ENCODE measurements at regions not wholly inside any gene's neighbourhood (a gene's known extent, or its start where the extent isn't known, plus 50 kb on each side); places are given as distances from the start of the nearest gene placed in this dataset.

DNA sequence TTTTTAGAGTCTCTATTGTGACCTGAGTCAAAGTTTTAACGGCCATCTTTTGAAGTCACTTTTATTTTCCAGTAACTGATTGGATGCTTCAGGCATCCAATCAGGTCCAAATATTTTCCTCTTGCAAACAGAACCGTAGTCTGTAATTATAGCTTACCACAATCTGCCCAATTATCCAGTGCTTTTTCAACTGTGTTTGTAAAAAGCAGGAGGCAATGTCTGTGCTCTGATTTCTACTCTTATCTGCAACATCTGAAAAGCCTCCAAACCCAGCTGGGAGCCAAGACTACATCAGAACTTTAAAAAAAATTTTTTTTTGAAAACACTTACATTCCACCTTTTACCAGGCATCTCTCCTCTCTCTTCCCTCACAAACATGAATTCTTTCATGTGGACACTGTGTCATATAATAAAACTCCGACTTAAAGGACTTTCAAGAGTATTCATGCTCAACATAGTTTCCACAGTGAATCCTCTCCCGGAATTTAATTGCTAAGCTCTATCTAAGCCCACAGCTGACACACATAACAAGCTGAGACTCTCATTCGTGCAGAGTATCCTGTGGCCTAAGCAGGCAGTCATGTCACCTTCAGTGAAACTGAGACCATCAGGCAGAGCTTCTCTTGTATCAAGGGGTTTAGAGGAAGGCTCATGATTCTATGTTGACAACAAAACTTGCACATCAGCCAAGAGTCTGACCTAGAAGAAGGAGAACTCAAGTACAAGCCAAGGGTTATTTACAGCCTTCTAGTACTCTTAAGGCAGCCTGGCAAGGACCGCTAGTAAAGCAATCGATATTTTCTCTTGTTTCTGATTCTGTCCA lies 272.7 kb downstream of the TLE1 start:
- H3K27ac ChIP-seq: peak overlapping the region; percentile 36; the same call in 1 of the 2 replicates
- TF ChIP-seq, protein P1, sequence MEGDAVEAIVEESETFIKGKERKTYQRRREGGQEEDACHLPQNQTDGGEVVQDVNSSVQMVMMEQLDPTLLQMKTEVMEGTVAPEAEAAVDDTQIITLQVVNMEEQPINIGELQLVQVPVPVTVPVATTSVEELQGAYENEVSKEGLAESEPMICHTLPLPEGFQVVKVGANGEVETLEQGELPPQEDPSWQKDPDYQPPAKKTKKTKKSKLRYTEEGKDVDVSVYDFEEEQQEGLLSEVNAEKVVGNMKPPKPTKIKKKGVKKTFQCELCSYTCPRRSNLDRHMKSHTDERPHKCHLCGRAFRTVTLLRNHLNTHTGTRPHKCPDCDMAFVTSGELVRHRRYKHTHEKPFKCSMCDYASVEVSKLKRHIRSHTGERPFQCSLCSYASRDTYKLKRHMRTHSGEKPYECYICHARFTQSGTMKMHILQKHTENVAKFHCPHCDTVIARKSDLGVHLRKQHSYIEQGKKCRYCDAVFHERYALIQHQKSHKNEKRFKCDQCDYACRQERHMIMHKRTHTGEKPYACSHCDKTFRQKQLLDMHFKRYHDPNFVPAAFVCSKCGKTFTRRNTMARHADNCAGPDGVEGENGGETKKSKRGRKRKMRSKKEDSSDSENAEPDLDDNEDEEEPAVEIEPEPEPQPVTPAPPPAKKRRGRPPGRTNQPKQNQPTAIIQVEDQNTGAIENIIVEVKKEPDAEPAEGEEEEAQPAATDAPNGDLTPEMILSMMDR (conservative IDR thresholded peaks at IDR 0.05): no peak
- TF ChIP-seq ZFX (IDR thresholded peaks at IDR 0.05): no peak

DNA sequence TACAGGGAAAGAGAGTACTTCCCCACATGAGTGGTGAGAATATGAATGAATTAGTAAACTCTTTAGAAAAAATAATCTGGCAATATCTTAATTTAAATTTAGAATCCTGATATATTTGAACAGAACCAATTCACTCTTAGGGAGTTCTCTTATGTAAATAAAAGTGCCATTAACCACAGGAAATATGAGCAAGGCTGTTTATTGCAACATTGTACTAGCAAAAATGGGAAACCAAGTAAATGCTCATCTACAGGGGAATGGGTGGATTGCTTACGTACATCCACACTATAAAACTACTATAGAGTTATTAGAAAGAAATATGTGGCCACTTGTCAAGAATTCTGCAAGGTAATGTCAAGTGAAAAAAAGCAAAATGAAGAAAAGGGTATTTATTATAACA lies 274.5 kb downstream of the TLE1 start:
- no peak for TF ChIP-seq ZFX (IDR thresholded peaks at IDR 0.05)
- TF ChIP-seq, protein P1 (conservative IDR thresholded peaks at IDR 0.05): no peak
- no peak overlapping the region for H3K27ac ChIP-seq

DNA sequence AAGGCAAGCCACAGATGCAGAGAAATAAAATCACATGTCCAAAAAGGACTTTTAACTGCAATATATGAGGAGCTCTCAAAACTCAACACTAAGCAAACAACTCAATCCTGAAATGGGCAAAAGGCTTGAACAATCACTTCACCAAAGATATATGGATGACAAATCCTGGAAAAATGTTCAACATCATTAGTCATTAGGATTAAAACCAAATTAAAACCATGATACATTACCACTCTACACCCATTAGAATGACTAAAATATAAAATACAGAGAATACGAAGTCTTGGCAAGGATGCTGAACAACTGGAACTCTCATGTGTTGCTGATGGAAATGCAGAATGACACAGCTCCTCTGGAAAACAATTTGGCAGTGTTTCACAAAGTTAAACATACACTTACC lies 277.4 kb downstream of the TLE1 start:
- TF ChIP-seq, protein P1 (conservative IDR thresholded peaks at IDR 0.05): no peak
- no peak for TF ChIP-seq ZFX (IDR thresholded peaks at IDR 0.05)

DNA sequence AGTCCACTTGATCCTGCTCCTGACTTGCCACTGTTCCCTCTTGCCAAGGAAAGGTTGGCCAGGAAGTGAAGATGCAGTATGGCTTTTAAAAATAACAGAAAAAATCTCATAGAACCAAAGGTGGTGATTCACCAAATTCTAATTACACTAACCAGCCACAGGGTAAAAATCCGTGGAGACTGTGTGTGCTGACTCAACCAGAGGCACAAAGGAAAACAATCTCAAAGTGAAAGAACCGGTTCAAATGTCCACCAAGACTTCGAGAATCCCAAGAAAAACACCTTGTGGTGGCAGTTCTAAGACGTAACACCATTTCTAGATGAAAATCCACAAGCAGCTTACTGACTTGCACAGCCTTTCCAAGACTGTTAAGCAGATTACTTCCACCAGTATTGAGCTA lies 279.1 kb downstream of the TLE1 start:
- TF ChIP-seq, protein P1 (conservative IDR thresholded peaks at IDR 0.05): no peak
- TF ChIP-seq ZFX (IDR thresholded peaks at IDR 0.05): no peak
- H3K27ac ChIP-seq: no peak overlapping the region

More for the DNA sequence above, 277.4 kb downstream of the TLE1 start:
- no peak overlapping the region for H3K27ac ChIP-seq

DNA sequence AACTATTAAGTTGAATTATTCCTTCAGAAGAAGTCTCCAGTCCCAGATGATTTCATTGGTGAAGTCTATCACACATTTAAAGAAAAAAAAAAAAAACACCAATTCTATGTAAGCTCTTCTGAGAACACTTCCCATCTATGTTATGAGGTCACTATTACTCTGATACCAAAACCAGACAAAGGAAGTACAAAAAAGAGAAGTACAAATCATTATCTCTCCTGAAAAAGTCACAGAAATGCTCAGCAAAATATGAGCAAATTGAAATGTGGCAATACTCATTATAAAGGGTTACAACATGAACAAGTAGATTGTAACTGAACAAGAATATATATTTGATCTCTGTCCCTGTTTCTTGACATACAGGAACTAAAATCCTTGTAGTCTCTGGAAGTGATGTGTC lies 280.4 kb downstream of the TLE1 start:
- H3K27ac ChIP-seq: no peak overlapping the region
- TF ChIP-seq, protein P1 (conservative IDR thresholded peaks at IDR 0.05): no peak
- TF ChIP-seq ZFX (IDR thresholded peaks at IDR 0.05): no peak

DNA sequence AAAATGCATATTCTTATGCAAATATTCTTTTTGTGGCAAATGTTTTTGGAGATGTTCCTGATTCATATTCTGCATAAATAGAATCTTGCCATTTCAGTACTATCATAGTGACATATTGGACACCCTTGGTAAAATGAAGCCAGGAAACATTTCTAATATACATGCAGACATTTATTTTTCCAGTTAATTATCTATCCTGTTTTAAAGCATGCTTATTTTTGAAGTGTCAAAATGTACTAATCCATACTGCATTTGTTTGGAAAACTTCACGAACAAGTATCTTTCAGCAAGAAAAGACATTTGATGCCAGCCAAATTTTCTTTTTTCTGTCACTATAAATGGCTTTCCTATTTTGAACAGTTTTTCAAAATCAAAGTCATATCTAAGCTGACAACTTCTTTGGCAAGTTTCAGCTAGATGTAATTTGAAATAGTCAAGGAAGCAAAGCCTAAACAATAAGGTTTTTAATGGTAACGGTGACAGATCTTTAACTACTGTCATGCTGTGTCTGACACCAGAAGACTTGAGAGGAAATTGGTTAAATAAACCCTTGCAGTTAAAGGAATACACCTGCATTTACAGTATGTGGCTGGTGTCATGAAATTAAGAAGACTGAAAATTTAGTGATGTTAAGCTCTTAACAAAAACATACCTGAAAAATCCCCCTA lies 284.3 kb downstream of the TLE1 start:
- no peak overlapping the region for H3K27ac ChIP-seq
- TF ChIP-seq, protein P1 (conservative IDR thresholded peaks at IDR 0.05): no peak
- TF ChIP-seq ZFX (IDR thresholded peaks at IDR 0.05): no peak

All from C4-2B (cell line).